ENCODE measurements at regions not wholly inside any gene's neighbourhood (a gene's known extent, or its start where the extent isn't known, plus 50 kb on each side); places are given as distances from the start of the nearest gene placed in this dataset.

DNA sequence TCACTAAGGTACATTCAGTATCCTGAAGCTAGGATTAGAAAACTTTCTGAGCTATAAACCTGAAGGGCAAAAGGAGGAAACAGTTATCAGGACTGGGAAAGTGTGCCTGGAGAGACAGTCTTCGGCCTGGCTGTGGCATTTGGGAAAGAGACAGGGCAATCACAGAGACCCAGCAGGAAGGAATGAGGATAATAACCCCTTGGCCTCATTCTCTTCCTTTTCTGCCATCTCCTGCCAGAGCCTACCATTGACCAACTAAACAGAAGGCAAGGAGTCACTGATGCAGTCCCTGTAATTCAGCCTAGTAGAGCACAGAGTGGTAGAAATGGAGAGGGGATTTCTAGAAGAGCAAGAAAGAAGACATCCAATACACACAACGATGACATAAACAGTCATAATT lies 359.4 kb downstream of the HDGFL1 start:
- no peak for TF ChIP-seq CTCF (conservative IDR thresholded peaks at IDR 0.05)
- no peak for DNase-seq (ENCODE audit: low read depth, low spot score)
- H3K36me3 Mint-ChIP-seq (ENCODE audit: low read depth): no peaks in the 10 kb centered on the region
- H3K9me3 Mint-ChIP-seq: no peaks in the 10 kb centered on the region
- peaks cover 40% of the 10 kb centered on the region for H3K4me1 Mint-ChIP-seq
- no peaks in the 10 kb centered on the region for H3K27me3 Mint-ChIP-seq (ENCODE audit: low read depth)
- H3K4me3 Mint-ChIP-seq: no peak overlapping the region
- H3K27ac Mint-ChIP-seq (ENCODE audit: unreplicated experiment): peak overlapping the region; percentile 58

GRCh38 chr6:22929311-22929985 lies 360.1 kb downstream of the HDGFL1 start:
- no peak for TF ChIP-seq CTCF (conservative IDR thresholded peaks at IDR 0.05)
- Mint-ChIP-seq H3K4me1 (peaks cover 39% of the 10 kb centered on the region), H3K4me3 (no peak overlapping the region), H3K9me3 (no peaks in the 10 kb centered on the region), H3K27ac (ENCODE audit: unreplicated experiment) (no peak overlapping the region), H3K27me3 (ENCODE audit: low read depth) (no peaks in the 10 kb centered on the region), H3K36me3 (ENCODE audit: low read depth) (no peaks in the 10 kb centered on the region)
- no peak for DNase-seq (ENCODE audit: low read depth, low spot score)

GRCh38 chr6:22940581-22941290 lies 371.4 kb downstream of the HDGFL1 start:
- Mint-ChIP-seq H3K27me3 (ENCODE audit: low read depth) (no peaks in the 10 kb centered on the region), H3K9me3 (peaks cover 12% of the 10 kb centered on the region), H3K4me3 (no peak overlapping the region), H3K4me1 (no peaks in the 10 kb centered on the region), H3K27ac (ENCODE audit: unreplicated experiment) (no peak overlapping the region), H3K36me3 (ENCODE audit: low read depth) (peaks cover 4% of the 10 kb centered on the region)
- no peak for TF ChIP-seq CTCF (conservative IDR thresholded peaks at IDR 0.05)
- no peak for DNase-seq (ENCODE audit: low read depth, low spot score)

DNA sequence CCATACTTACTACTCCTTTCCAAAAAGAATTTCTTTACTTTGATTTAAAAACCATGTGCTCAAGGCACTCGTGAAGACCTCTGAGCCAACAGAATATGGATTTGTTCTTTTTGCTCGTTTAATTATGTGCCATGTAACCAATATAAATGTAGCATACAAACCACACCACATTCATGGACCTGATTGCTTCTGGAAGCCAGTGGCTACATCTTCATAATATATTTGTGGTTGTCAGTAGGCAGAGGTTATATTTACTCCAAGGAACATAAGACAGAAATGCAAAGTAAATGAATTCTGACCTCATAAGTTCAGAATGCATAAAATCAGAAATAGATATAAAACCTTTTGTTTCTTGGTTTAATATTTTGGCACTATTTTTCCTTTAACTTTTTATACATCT lies 373.0 kb downstream of the HDGFL1 start:
- Mint-ChIP-seq H3K9me3 (peaks cover 10% of the 10 kb centered on the region), H3K4me1 (no peaks in the 10 kb centered on the region), H3K36me3 (ENCODE audit: low read depth) (peaks cover 4% of the 10 kb centered on the region), H3K27ac (ENCODE audit: unreplicated experiment) (no peak overlapping the region), H3K4me3 (no peak overlapping the region), H3K27me3 (ENCODE audit: low read depth) (no peaks in the 10 kb centered on the region)
- no peak for TF ChIP-seq CTCF (conservative IDR thresholded peaks at IDR 0.05)
- no peak for DNase-seq (ENCODE audit: low read depth, low spot score)

DNA sequence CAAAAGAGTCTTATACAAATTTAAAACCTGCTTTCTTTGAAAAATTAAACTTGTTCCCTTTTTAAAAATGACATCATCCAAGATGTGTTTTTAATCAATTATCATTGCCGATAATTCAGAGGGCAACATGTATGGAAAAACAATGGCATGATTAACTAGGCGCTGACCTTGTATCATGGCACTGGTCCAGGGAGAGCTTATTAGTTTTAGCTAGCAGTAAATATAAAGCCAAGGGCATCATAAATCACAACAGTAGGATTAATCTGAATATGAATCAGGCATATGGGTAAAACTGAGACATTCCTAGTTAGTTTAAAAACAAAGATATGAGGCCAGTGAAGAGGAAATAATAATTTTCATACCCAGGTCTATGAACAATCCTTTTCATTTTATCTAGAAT lies 374.0 kb downstream of the HDGFL1 start:
- Mint-ChIP-seq H3K27ac (ENCODE audit: unreplicated experiment) (no peak overlapping the region), H3K27me3 (ENCODE audit: low read depth) (no peaks in the 10 kb centered on the region), H3K36me3 (ENCODE audit: low read depth) (peaks cover 1% of the 10 kb centered on the region), H3K9me3 (peaks cover 5% of the 10 kb centered on the region), H3K4me1 (no peaks in the 10 kb centered on the region), H3K4me3 (no peak overlapping the region)
- no peak for TF ChIP-seq CTCF (conservative IDR thresholded peaks at IDR 0.05)
- no peak for DNase-seq (ENCODE audit: low read depth, low spot score)
